DOHH2 (cell line): ENCODE measurements at regions not wholly inside any gene's neighbourhood (a gene's known extent, or its start where the extent isn't known, plus 50 kb on each side); places are given as distances from the start of the nearest gene placed in this dataset.
"Not testable (repeated sequence)": the region's sequence is repeated elsewhere in the genome, so short reads cannot be mapped to it uniquely, and the experiment has no call there.

Experiments
- H3F3A ChIP-seq: fragments of 200-600 bp; sonication (generic), shearing (Covaris generic); 2 replicates; pipeline ENCODE4 v1.6.0; 2016; ENCODE audit warnings: antibody characterized with exemption, mild to moderate bottlenecking; ENCODE audit not compliant: control insufficient read depth, insufficient read depth
- H3K27ac ChIP-seq: fragments of 200-600 bp; sonication (generic); 2 replicates; pipeline ENCODE4 v1.5.1; 2014; ENCODE audit warnings: low read depth, mild to moderate bottlenecking, low read length, moderate library complexity
- H3K27me3 ChIP-seq: fragments of 200-600 bp; sonication (generic); 2 replicates; pipeline ENCODE4 v1.6.1; 2014; ENCODE audit warnings: mild to moderate bottlenecking, low read length, mixed read lengths; ENCODE audit not compliant: control insufficient read depth
- H3K36me3 ChIP-seq: fragments of 200-600 bp; sonication (generic); 2 replicates; pipeline ENCODE4 v1.6.1; 2014; ENCODE audit warnings: mild to moderate bottlenecking, low read length, moderate library complexity, mixed read lengths; ENCODE audit not compliant: control insufficient read depth
- H3K4me1 ChIP-seq: fragments of 200-600 bp; sonication (generic); 2 replicates; pipeline ENCODE4 v1.6.1; 2014; ENCODE audit warnings: mild to moderate bottlenecking, low read length, mixed read lengths; ENCODE audit not compliant: control insufficient read depth
- H3K4me2 ChIP-seq: fragments of 200-600 bp; sonication (generic); 2 replicates; pipeline ENCODE4 v1.6.0; 2014; ENCODE audit warnings: mild to moderate bottlenecking, low read length, moderate library complexity
- H3K4me3 ChIP-seq: fragments of 200-600 bp; sonication (generic); 2 replicates; pipeline ENCODE4 v1.5.1; 2014; ENCODE audit warnings: mild to moderate bottlenecking, low read length, mixed read lengths
- H3K79me2 ChIP-seq: fragments of 200-600 bp; sonication (generic); 2 replicates; pipeline ENCODE4 v1.6.1; 2014; ENCODE audit warnings: mild to moderate bottlenecking, low read length, mixed read lengths; ENCODE audit not compliant: control insufficient read depth
- H3K9me2 ChIP-seq: fragments of 200-600 bp; sonication (generic); replicated peaks from 2 replicates; pipeline ENCODE4 v1.6.1; 2014; ENCODE audit warnings: mild to moderate bottlenecking, low read length, mixed read lengths; ENCODE audit not compliant: control insufficient read depth
- H3K9me3 ChIP-seq: fragments of 200-600 bp; sonication (generic); 2 replicates; pipeline ENCODE4 v1.6.1; 2014; ENCODE audit warnings: antibody characterized with exemption, low read length, mixed read lengths; ENCODE audit not compliant: control insufficient read depth, insufficient read depth
- H4K20me1 ChIP-seq: fragments of 200-600 bp; sonication (generic); 2 replicates; pipeline ENCODE4 v1.6.0; 2014; ENCODE audit warnings: low read depth, mild to moderate bottlenecking, antibody characterized with exemption, low read length, moderate library complexity; ENCODE audit not compliant: control insufficient read depth, insufficient read depth
- CTCF ChIP-seq: fragments of 200-600 bp; sonication (generic); IDR thresholded peaks from one replicate; pipeline ENCODE4 v1.5.1; 2014; ENCODE audit warnings: antibody characterized with exemption, mild to moderate bottlenecking, low read depth, low read length; ENCODE audit not compliant: poor library complexity, severe bottlenecking
- EZH2phosphoT487 ChIP-seq: fragments of 200-600 bp; sonication (generic); IDR thresholded peaks from 2 replicates; pipeline ENCODE4 v1.6.1; 2017; ENCODE audit warnings: borderline replicate concordance, mild to moderate bottlenecking, antibody characterized with exemption, low read length, moderate library complexity, mixed read lengths

- H3K27ac ChIP-seq, H3K4me2 ChIP-seq, H3K9me3 ChIP-seq, H4K20me1 ChIP-seq, H3K9me2 ChIP-seq, H3K4me3 ChIP-seq, H3K79me2 ChIP-seq, H3K27me3 ChIP-seq, H3K36me3 ChIP-seq: not testable (repeated sequence)
- peaks cover 10% of the 10 kb centered on the region for H3F3A ChIP-seq
- H3K4me1 ChIP-seq = peaks cover 12% of the 10 kb centered on the region
Measured at GRCh38 chr10:59975918-59976317, 69.6 kb upstream of the CCDC6 start.

DNA sequence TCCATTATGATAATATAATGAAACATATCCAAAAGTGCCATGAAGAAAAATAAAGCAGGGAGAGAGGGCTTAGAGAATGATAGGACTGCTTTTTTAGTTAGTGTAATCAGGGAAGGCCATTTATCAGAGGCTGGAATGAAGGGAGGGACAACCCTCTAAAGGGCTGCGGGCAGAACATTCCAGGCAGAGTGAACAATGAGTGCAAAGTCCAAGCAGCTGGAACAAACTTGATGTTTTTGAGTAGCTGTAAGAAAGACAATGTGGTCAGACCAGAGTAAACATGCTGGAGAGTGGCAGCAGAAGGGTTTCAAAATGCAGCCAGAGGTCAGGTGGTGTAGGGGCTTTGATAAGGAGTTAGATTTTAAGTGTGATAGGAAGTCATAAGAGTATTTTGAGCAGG is 65.6 kb upstream of the CCDC6 start:
- peaks cover 19% of the 10 kb centered on the region for H3F3A ChIP-seq
- H3K9me2 ChIP-seq = no peaks in the 10 kb centered on the region
- no peak overlapping the region for H3K4me2 ChIP-seq
- no peaks in the 10 kb centered on the region for H3K79me2 ChIP-seq
- peak overlapping the region; percentile 93 for H3K27ac ChIP-seq
- no peaks in the 10 kb centered on the region for H4K20me1 ChIP-seq
- H3K4me1 ChIP-seq = peaks cover 40% of the 10 kb centered on the region
- H3K27me3 ChIP-seq = no peaks in the 10 kb centered on the region
- TF ChIP-seq EZH2phosphoT487 = no peak
- TF ChIP-seq CTCF = no peak
- no peaks in the 10 kb centered on the region for H3K9me3 ChIP-seq
- no peak overlapping the region for H3K4me3 ChIP-seq
- H3K36me3 ChIP-seq = 0 out of 2 replicates have a peak, but pooled peaks cover 4% of the 10 kb centered on the region

DNA sequence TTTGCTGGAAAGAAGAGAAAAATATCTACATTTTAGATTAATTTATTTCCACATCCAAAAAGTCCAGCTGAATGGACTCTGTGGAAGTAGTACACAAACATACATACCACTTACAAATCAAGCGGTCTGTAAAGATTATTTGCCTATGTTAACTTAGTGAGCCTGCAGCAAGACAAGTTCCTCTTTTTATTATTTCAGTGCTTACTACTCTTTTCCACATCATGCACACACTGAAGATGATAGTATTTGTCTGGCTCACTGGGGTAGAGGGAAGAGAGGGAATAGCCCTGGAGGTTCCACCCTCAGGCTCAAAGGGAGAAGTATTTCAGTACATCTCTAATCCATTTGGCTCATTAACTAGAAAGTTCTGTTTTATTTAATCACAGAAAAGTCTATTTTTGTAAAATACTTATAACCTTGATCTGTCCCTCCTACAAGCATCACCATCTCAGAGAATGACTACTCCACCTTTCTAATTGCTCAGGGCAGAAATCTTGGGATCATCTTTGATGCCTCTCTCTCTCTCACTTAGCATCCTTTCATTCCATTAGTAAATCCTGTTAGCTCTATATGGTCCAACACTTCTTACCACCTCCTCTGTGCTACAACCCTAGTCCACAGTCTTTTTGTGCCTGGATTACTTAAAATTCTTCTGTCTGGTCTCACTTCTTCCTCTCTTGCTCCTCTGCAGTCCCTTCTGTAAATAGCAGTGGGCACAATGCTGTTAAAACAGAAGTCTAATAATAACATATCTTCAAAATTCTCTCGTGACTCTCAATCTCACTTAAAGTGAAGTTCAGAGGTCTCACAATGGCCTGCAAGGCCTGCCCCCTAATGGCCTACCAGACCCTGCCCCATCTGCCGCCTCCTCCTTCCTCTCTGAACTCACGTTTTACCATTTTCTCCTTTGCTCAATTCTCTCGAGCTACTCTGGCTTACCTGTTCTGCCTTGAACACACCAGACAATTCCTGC is 64.3 kb upstream of the CCDC6 start:
- H3K27me3 ChIP-seq = no peaks in the 10 kb centered on the region
- H3K79me2 ChIP-seq = no peaks in the 10 kb centered on the region
- peak overlapping the region; percentile 58 for H3K4me3 ChIP-seq
- H3K9me3 ChIP-seq = no peaks in the 10 kb centered on the region
- peak overlapping the region; percentile 93 for H3K27ac ChIP-seq
- no peaks in the 10 kb centered on the region for H4K20me1 ChIP-seq
- H3K4me2 ChIP-seq = peak overlapping the region; percentile 80
- peak; percentile 67 for TF ChIP-seq CTCF
- TF ChIP-seq EZH2phosphoT487 = no peak
- peaks cover 19% of the 10 kb centered on the region for H3F3A ChIP-seq
- H3K36me3 ChIP-seq = 0 out of 2 replicates have a peak, but pooled peaks cover 4% of the 10 kb centered on the region
- H3K9me2 ChIP-seq = no peaks in the 10 kb centered on the region
- peaks cover 40% of the 10 kb centered on the region for H3K4me1 ChIP-seq

DNA sequence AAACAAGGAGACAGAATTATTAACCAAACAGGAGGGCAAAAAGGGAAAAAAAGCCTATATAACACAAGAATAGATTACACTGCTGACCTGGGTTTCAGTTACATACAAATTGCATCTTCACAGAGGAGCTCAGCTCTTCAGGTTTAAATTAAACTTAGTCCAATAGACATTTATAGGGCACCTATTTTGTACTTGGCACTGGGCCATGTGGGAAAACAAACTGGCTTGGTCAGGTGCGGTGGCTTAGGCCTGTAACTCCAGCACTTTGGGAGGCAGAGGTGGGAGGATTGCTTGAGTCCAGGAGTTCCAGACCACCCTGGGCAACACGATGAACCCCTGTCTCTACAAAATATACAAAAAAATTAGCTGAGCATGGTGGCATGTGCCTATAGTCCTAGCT is 62.3 kb upstream of the CCDC6 start:
- peaks cover 40% of the 10 kb centered on the region for H3K4me1 ChIP-seq
- no peaks in the 10 kb centered on the region for H3K9me3 ChIP-seq
- no peaks in the 10 kb centered on the region for H4K20me1 ChIP-seq
- no peak overlapping the region for H3K4me3 ChIP-seq
- H3F3A ChIP-seq = peaks cover 19% of the 10 kb centered on the region
- peak overlapping the region; percentile 17; the same call in 1 of the 2 replicates for H3K4me2 ChIP-seq
- H3K79me2 ChIP-seq = no peaks in the 10 kb centered on the region
- no peak for TF ChIP-seq EZH2phosphoT487
- no peak for TF ChIP-seq CTCF
- no peaks in the 10 kb centered on the region for H3K27me3 ChIP-seq
- H3K36me3 ChIP-seq = 0 out of 2 replicates have a peak, but pooled peaks cover 4% of the 10 kb centered on the region
- H3K27ac ChIP-seq = no peak overlapping the region
- H3K9me2 ChIP-seq = no peaks in the 10 kb centered on the region
